IMR-90 (cell line): ENCODE measurements at regions not wholly inside any gene's neighbourhood (a gene's known extent, or its start where the extent isn't known, plus 50 kb on each side); places are given as distances from the start of the nearest gene placed in this dataset.

Source experiments
- ATAC-seq: fragments of 200-7000 bp; cut with Tn5 transposase; 2 replicates; pipeline ENCODE4 v1.9.1; 2020; ENCODE audit warnings: low read depth, mild to moderate bottlenecking, moderate library complexity
- BruUV-seq: library from RNA; stranded (reverse); fragments of 400-500 nt; replicated peaks from 2 replicates; lab custom pipeline; 2021; lab: Mats Ljungman, UMichigan
- CTCF ChIA-PET: fragments of 300-600 bp; formaldehyde crosslinking; extraction: SDS; loops from one replicate; lab custom pipeline; 2021; ENCODE audit warnings: antibody characterized with exemption; lab: Yijun Ruan, JAX
- POLR2A ChIA-PET: fragments of 300-600 bp; sonication (Branson Sonifier 250); formaldehyde crosslinking; loops from one replicate; lab custom pipeline; 2022; ENCODE audit warnings: antibody characterized with exemption; ENCODE audit not compliant: unreplicated experiment; lab: Charles Lee
- DNase-seq: peaks from one replicate; pipeline ENCODE4 v3.0.0; 2013
- H2AFZ ChIP-seq: replicated peaks from 2 replicates; pipeline ENCODE3; 2013; ENCODE audit warnings: low read length, mild to moderate bottlenecking; ENCODE audit not compliant: poor library complexity
- H2AK5ac ChIP-seq: 2 replicates; pipeline ENCODE4 v1.6.1; 2013; ENCODE audit warnings: low read depth, low read length, inconsistent platforms
- H2AK9ac ChIP-seq: replicated peaks from 2 replicates; pipeline ENCODE3; 2013; ENCODE audit warnings: mild to moderate bottlenecking, low read depth, low read length, moderate library complexity; ENCODE audit not compliant: poor library complexity
- H2BK120ac ChIP-seq: 2 replicates; pipeline ENCODE4 v1.6.1; 2013; ENCODE audit warnings: low read depth, low read length, inconsistent platforms
- H2BK15ac ChIP-seq: 3 replicates; pipeline ENCODE4 v1.6.1; 2013; ENCODE audit warnings: low read depth, low read length, inconsistent platforms
- H2BK20ac ChIP-seq: 2 replicates; pipeline ENCODE4 v1.6.1; 2013; ENCODE audit warnings: low read depth, mild to moderate bottlenecking, inconsistent platforms, low read length, moderate library complexity
- H2BK5ac ChIP-seq: 2 replicates; pipeline ENCODE4 v1.6.1; 2013; ENCODE audit warnings: mild to moderate bottlenecking, low read depth, low read length, inconsistent platforms; ENCODE audit not compliant: poor library complexity, severe bottlenecking
- H3K14ac ChIP-seq: replicated peaks from 2 replicates; pipeline ENCODE4 v1.6.1; 2013; ENCODE audit warnings: low read depth, low read length, inconsistent platforms
- H3K18ac ChIP-seq: 2 replicates; pipeline ENCODE4 v1.6.1; 2013; ENCODE audit warnings: low read depth, low read length, control low read depth
- H3K23ac ChIP-seq: 2 replicates; pipeline ENCODE4 v1.6.1; 2013; ENCODE audit warnings: low read depth, low read length, inconsistent platforms
- H3K27ac ChIP-seq: 2 replicates; pipeline ENCODE4 v1.5.1; 2013; ENCODE audit warnings: mild to moderate bottlenecking, control low read depth, low read length; ENCODE audit not compliant: insufficient read depth
- H3K27me3 ChIP-seq: 2 replicates; pipeline ENCODE4 v1.6.1; 2013; ENCODE audit warnings: low read length; ENCODE audit not compliant: control insufficient read depth, insufficient read depth
- H3K36me3 ChIP-seq: 2 replicates; pipeline ENCODE4 v1.6.1; 2013; ENCODE audit warnings: low read length, mixed read lengths; ENCODE audit not compliant: control insufficient read depth, insufficient read depth
- H3K4ac ChIP-seq: 2 replicates; pipeline ENCODE4 v1.6.1; 2013; ENCODE audit warnings: low read depth, low read length, inconsistent platforms
- H3K4me1 ChIP-seq: 2 replicates; pipeline ENCODE4 v1.6.1; 2013; ENCODE audit warnings: low read length, mixed read lengths; ENCODE audit not compliant: control insufficient read depth, insufficient read depth
- H3K4me2 ChIP-seq: 2 replicates; pipeline ENCODE4 v1.6.1; 2013; ENCODE audit warnings: low read depth, mild to moderate bottlenecking, control low read depth, low read length, moderate library complexity
- H3K4me3 ChIP-seq: 2 replicates; pipeline ENCODE4 v1.5.1; 2013; ENCODE audit warnings: low read depth, mild to moderate bottlenecking, control low read depth, low read length, moderate library complexity; ENCODE audit not compliant: insufficient read depth
- H3K56ac ChIP-seq: 2 replicates; pipeline ENCODE4 v1.6.1; 2013; ENCODE audit warnings: low read length, inconsistent platforms; ENCODE audit not compliant: insufficient read depth; ENCODE audit errors: extremely low read depth
- H3K79me1 ChIP-seq, 2 experiments: 2 replicates each; pipeline ENCODE4 v1.6.1; 2013; ENCODE audit warnings: low read length in 2 of 2, inconsistent platforms in 1 of 2, low read depth in 1 of 2
- H3K9ac ChIP-seq: 2 replicates; pipeline ENCODE4 v1.6.1; 2013; ENCODE audit warnings: low read depth, low read length, control low read depth
- H3K9me1 ChIP-seq: 2 replicates; pipeline ENCODE4 v1.6.1; 2013; ENCODE audit warnings: low read length, inconsistent platforms; ENCODE audit not compliant: insufficient read depth
- H3K9me3 ChIP-seq: 2 replicates; pipeline ENCODE4 v1.6.1; 2013; ENCODE audit warnings: low read length; ENCODE audit not compliant: control insufficient read depth, insufficient read depth
- H4K20me1 ChIP-seq: 2 replicates; pipeline ENCODE4 v1.6.1; 2013; ENCODE audit warnings: low read length, inconsistent platforms; ENCODE audit not compliant: insufficient read depth
- H4K5ac ChIP-seq: 2 replicates; pipeline ENCODE4 v1.6.1; 2013; ENCODE audit warnings: mild to moderate bottlenecking, low read depth, low read length, control low read depth
- H4K8ac ChIP-seq, 2 experiments: 2 replicates each; pipeline ENCODE4 v1.6.1; 2013; ENCODE audit warnings: low read depth in 2 of 2, low read length in 2 of 2, control low read depth in 1 of 2, inconsistent platforms in 1 of 2
- H4K91ac ChIP-seq: 2 replicates; pipeline ENCODE4 v1.6.1; 2013; ENCODE audit warnings: low read depth, low read length, inconsistent platforms; ENCODE audit not compliant: insufficient read depth
- BHLHE40 ChIP-seq: fragments of 150-350 bp; IDR thresholded peaks from 2 replicates; pipeline ENCODE4 v1.6.1; 2016; ENCODE audit warnings: mild to moderate bottlenecking, low read depth, low read length
- CEBPB ChIP-seq: IDR thresholded peaks from 2 replicates; pipeline ENCODE4 v1.6.1; 2012; ENCODE audit warnings: low read depth, low read length, improper control_type of control experiment
- MAFK ChIP-seq: IDR thresholded peaks from 2 replicates; pipeline ENCODE4 v1.6.1; 2012; ENCODE audit warnings: low read depth, low read length, improper control_type of control experiment
- MXI1 ChIP-seq: IDR thresholded peaks from 2 replicates; pipeline ENCODE4 v1.6.1; 2012; ENCODE audit warnings: low read depth, mild to moderate bottlenecking, low read length, moderate library complexity, borderline replicate concordance
- POLR2A ChIP-seq: IDR thresholded peaks from 2 replicates; pipeline ENCODE4 v1.6.1; 2012; ENCODE audit warnings: mild to moderate bottlenecking, low read depth, low read length
- RAD21 ChIP-seq: IDR thresholded peaks from 2 replicates; pipeline ENCODE4 v1.6.1; 2012; ENCODE audit warnings: low read length, improper control_type of control experiment
- RCOR1 ChIP-seq: IDR thresholded peaks from 2 replicates; pipeline ENCODE4 v1.6.1; 2012; ENCODE audit warnings: mild to moderate bottlenecking, low read length, improper control_type of control experiment; ENCODE audit not compliant: insufficient replicate concordance
- SMC3 ChIP-seq: fragments of 150-350 bp; IDR thresholded peaks from 2 replicates; pipeline ENCODE4 v1.6.1; 2016; ENCODE audit warnings: low read depth, mild to moderate bottlenecking, antibody characterized with exemption, low read length, moderate library complexity
- WGBS, 2 experiments: methylation state at CpG; one replicate each; pipeline versions ENCODE4 v1.1.5 to v1.1.7; 2013; ENCODE audit warnings: missing lambda C conversion rate in 2 of 2; ENCODE audit not compliant: insufficient read length in 1 of 2; ENCODE audit errors: extremely low coverage in 2 of 2; 5-methylcytosine and 5-hydroxymethylcytosine counted together
- dilution Hi-C: fragments of 300-500 bp; cut with HindIII; formaldehyde crosslinking; loops from one replicate; pipeline ENCODE4 v1.14.3; 2018; ENCODE audit warnings: low sequenced_read_pairs; ENCODE audit not compliant: unreplicated experiment
- in situ Hi-C: fragments of 300-500 bp; cut with MboI; formaldehyde crosslinking; loops from 3 replicates; pipeline ENCODE4 v1.14.3; 2019; ENCODE audit warnings: low sequenced_read_pairs, inconsistent platforms, mixed read lengths
- intact Hi-C: fragments of 100-400 bp; cut with micrococcal nuclease; formaldehyde crosslinking; loops from 2 replicates; pipeline ENCODE4 v1.10.0; 2022
- TF ChIP-seq, protein P1 (sequence below): conservative IDR thresholded peaks from 2 replicates; pipeline ENCODE4 v1.5.1; 2012; ENCODE audit warnings: mild to moderate bottlenecking, low read depth, low read length, improper control_type of control experiment
- TF ChIP-seq, protein P2 (sequence below): fragments of 150-350 bp; IDR thresholded peaks from 2 replicates; pipeline ENCODE4 v1.6.1; 2017; ENCODE audit warnings: mild to moderate bottlenecking, antibody characterized with exemption, low read length, low read depth
- TF ChIP-seq, protein P3 (sequence below): fragments of 150-350 bp; IDR thresholded peaks from 2 replicates; pipeline ENCODE4 v1.6.1; 2016; ENCODE audit warnings: low read depth, mild to moderate bottlenecking, low read length, moderate library complexity, borderline replicate concordance

DNA sequence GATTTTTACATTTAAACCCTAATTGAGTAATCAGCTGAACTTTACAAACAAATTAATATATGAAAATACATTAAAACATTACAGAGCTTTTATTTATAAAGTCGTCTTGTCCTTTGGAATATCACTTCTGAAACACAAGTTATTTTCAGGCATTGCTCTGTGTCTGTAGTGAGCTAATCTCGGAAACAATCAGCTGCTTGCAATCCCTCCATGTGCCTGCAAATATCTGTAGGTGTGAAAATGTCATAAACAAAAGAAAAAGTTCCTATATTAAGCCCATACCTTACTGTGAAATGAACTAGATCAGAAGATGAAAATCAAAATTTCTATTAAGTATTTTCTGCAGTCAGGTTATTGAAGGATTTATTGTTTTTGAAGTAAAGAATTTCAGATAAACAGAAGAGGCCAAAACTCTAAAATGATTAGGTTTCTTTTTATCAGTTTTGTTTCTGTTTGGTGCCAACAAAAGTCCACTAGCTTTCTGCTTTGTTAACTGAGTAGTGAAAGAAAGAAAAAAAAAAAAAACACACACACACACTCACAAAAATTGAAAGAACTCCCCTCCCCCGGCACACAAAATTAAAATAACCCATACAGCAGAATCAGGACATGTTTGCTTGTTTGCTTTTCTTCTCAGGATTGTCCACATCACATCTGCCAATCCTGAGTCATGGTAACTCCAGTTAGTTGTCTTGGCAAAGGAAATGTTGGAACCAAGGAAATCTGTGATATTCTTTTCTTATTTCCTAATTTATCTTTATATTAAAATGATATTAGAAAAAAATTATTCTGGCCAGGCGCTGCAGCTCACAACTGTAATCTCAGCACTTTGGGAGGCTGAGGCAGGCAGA is 627.0 kb upstream of the SLC39A10 start:
- Histone ChIP-seq H2BK15ac (no peak overlapping the region), H3K36me3 (no peaks in the 10 kb centered on the region), H3K9ac (no peak overlapping the region), H3K14ac (no peak overlapping the region), H2BK120ac (no peak overlapping the region), H4K20me1 (no peaks in the 10 kb centered on the region), H3K4ac (no peak overlapping the region), H3K79me1 (no peaks in the 10 kb centered on the region), H4K5ac (no peak overlapping the region), H3K56ac (no peak overlapping the region), H4K8ac (no peak overlapping the region), H2BK5ac (no peak overlapping the region), H3K4me1 (no peaks in the 10 kb centered on the region), H3K4me2 (no peak overlapping the region), H2AFZ (no peak overlapping the region), H3K27ac (no peak overlapping the region), H3K4me3 (no peak overlapping the region), H3K9me1 (no peaks in the 10 kb centered on the region), H3K27me3 (no peaks in the 10 kb centered on the region), H3K23ac (no peak overlapping the region), H2BK20ac (no peak overlapping the region), H4K91ac (no peak overlapping the region), H3K18ac (no peak overlapping the region), H2AK9ac (no peak overlapping the region), H3K9me3 (0 out of 2 replicates have a peak, but pooled peaks cover 2% of the 10 kb centered on the region), H2AK5ac (no peak overlapping the region)
- BruUV-seq, result no TSS peak
- ChIA-PET CTCF (interaction anchor here (0.6 to 1.0 kb wide), 2 partner anchors 70 to 93 kb away, joined by 3 to 4 read pairs; no protein-coding TSS in a partner anchor), POLR2A (no interaction called here)
- no CpG with 5 or more reads among the region's 4 CpGs for WGBS, 2 experiments
- ATAC-seq (no peak), DNase-seq (no peak)
- no peak for TF ChIP-seq POLR2A
- no peak for TF ChIP-seq SMC3
- TF ChIP-seq RAD21, result no peak
- no peak for TF ChIP-seq CEBPB
- no peak for TF ChIP-seq MXI1
- no peak for TF ChIP-seq RCOR1
- TF ChIP-seq MAFK, result no peak
- TF ChIP-seq BHLHE40, result no peak
- TF ChIP-seq, protein P1, sequence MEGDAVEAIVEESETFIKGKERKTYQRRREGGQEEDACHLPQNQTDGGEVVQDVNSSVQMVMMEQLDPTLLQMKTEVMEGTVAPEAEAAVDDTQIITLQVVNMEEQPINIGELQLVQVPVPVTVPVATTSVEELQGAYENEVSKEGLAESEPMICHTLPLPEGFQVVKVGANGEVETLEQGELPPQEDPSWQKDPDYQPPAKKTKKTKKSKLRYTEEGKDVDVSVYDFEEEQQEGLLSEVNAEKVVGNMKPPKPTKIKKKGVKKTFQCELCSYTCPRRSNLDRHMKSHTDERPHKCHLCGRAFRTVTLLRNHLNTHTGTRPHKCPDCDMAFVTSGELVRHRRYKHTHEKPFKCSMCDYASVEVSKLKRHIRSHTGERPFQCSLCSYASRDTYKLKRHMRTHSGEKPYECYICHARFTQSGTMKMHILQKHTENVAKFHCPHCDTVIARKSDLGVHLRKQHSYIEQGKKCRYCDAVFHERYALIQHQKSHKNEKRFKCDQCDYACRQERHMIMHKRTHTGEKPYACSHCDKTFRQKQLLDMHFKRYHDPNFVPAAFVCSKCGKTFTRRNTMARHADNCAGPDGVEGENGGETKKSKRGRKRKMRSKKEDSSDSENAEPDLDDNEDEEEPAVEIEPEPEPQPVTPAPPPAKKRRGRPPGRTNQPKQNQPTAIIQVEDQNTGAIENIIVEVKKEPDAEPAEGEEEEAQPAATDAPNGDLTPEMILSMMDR, result no peak
- TF ChIP-seq, protein P2, sequence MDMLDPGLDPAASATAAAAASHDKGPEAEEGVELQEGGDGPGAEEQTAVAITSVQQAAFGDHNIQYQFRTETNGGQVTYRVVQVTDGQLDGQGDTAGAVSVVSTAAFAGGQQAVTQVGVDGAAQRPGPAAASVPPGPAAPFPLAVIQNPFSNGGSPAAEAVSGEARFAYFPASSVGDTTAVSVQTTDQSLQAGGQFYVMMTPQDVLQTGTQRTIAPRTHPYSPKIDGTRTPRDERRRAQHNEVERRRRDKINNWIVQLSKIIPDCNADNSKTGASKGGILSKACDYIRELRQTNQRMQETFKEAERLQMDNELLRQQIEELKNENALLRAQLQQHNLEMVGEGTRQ, result no peak
- TF ChIP-seq, protein P3, sequence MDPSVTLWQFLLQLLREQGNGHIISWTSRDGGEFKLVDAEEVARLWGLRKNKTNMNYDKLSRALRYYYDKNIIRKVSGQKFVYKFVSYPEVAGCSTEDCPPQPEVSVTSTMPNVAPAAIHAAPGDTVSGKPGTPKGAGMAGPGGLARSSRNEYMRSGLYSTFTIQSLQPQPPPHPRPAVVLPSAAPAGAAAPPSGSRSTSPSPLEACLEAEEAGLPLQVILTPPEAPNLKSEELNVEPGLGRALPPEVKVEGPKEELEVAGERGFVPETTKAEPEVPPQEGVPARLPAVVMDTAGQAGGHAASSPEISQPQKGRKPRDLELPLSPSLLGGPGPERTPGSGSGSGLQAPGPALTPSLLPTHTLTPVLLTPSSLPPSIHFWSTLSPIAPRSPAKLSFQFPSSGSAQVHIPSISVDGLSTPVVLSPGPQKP, result no peak
- intact Hi-C loops, result no loop called here
- in situ Hi-C loops, result no loop called here
- dilution Hi-C loops, result no loop called here
